Activated B cell treated with CpG ODN at 0.5 μM for 24 hours (primary cell): ENCODE measurements at regions not wholly inside any gene's neighbourhood (a gene's known extent, or its start where the extent isn't known, plus 50 kb on each side); places are given as distances from the start of the nearest gene placed in this dataset.

ENCODE experiments used
- ATAC-seq: fragments of 200-7000 bp; cut with Tn5 transposase; one replicate; pipeline ENCODE4 v1.10.0; 2021; ENCODE audit warnings: low read depth, mild to moderate bottlenecking, moderate library complexity
- CTCF ChIA-PET: fragments of 350-600 bp; sonication (Branson Sonifier 250); formaldehyde crosslinking; loops from one replicate; lab custom pipeline; 2021; ENCODE audit warnings: antibody characterized with exemption; lab: Charles Lee
- POLR2A ChIA-PET: fragments of 350-600 bp; sonication (Branson Sonifier 250); formaldehyde crosslinking; loops from one replicate; lab custom pipeline; 2021; ENCODE audit warnings: antibody characterized with exemption; lab: Charles Lee
- DNase-seq: peaks from one replicate; pipeline ENCODE4 v3.0.0; 2022
- H3K27ac Mint-ChIP-seq: one replicate; pipeline ENCODE4 v1.8.0; 2020; ENCODE audit warnings: mixed read lengths
- H3K27me3 Mint-ChIP-seq: one replicate; pipeline ENCODE4 v1.8.0; 2021; ENCODE audit warnings: mixed read lengths
- H3K36me3 Mint-ChIP-seq: one replicate; pipeline ENCODE4 v1.8.0; 2021; ENCODE audit warnings: low read depth, mixed read lengths
- H3K4me1 Mint-ChIP-seq: one replicate; pipeline ENCODE4 v1.8.0; 2021; ENCODE audit warnings: mixed read lengths
- H3K4me3 Mint-ChIP-seq: one replicate; pipeline ENCODE4 v1.8.0; 2020; ENCODE audit warnings: mild to moderate bottlenecking, mixed read lengths
- H3K9me3 Mint-ChIP-seq: one replicate; pipeline ENCODE4 v1.8.0; 2020; ENCODE audit warnings: mixed read lengths
- intact Hi-C: fragments of 100-400 bp; cut with micrococcal nuclease; formaldehyde crosslinking; loops from one replicate; pipeline ENCODE4 v1.15.1; 2024
- TF ChIP-seq, protein P1 (sequence below): fragments of 200-600 bp; IDR thresholded peaks from one replicate; pipeline ENCODE4 v1.8.0; 2022; ENCODE audit warnings: antibody characterized with exemption, mild to moderate bottlenecking

DNA sequence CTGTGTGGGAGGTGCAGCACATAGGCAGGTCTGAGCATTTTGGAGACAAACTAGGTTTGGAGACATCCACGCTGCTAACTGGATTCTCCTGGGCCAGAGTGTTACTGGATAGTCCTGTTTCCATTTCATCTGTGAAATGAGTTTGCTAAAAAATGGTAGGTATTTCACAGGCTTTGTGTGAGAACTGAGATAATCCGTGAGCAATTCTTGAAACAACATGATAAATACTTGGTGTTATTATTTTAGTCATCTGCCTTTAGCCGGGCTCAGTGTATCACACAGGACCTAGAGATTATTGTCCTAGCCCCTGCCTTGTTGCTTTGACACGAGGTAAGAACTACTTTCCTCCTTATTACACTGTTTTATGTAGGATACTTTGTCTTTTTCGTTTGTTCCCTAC lies 63.0 kb downstream of the PRR18 start:
- ChIA-PET CTCF (no interaction called here), POLR2A (no interaction called here)
- TF ChIP-seq, protein P1, sequence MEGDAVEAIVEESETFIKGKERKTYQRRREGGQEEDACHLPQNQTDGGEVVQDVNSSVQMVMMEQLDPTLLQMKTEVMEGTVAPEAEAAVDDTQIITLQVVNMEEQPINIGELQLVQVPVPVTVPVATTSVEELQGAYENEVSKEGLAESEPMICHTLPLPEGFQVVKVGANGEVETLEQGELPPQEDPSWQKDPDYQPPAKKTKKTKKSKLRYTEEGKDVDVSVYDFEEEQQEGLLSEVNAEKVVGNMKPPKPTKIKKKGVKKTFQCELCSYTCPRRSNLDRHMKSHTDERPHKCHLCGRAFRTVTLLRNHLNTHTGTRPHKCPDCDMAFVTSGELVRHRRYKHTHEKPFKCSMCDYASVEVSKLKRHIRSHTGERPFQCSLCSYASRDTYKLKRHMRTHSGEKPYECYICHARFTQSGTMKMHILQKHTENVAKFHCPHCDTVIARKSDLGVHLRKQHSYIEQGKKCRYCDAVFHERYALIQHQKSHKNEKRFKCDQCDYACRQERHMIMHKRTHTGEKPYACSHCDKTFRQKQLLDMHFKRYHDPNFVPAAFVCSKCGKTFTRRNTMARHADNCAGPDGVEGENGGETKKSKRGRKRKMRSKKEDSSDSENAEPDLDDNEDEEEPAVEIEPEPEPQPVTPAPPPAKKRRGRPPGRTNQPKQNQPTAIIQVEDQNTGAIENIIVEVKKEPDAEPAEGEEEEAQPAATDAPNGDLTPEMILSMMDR = no peak
- intact Hi-C loops = no loop called here
- DNase-seq = no peak
- no peak for ATAC-seq
- Mint-ChIP-seq H3K9me3 (no peaks in the 10 kb centered on the region), H3K36me3 (no peaks in the 10 kb centered on the region), H3K27me3 (peaks cover 4% of the 10 kb centered on the region), H3K4me1 (peaks cover 15% of the 10 kb centered on the region), H3K4me3 (no peak overlapping the region), H3K27ac (no peak overlapping the region)

DNA sequence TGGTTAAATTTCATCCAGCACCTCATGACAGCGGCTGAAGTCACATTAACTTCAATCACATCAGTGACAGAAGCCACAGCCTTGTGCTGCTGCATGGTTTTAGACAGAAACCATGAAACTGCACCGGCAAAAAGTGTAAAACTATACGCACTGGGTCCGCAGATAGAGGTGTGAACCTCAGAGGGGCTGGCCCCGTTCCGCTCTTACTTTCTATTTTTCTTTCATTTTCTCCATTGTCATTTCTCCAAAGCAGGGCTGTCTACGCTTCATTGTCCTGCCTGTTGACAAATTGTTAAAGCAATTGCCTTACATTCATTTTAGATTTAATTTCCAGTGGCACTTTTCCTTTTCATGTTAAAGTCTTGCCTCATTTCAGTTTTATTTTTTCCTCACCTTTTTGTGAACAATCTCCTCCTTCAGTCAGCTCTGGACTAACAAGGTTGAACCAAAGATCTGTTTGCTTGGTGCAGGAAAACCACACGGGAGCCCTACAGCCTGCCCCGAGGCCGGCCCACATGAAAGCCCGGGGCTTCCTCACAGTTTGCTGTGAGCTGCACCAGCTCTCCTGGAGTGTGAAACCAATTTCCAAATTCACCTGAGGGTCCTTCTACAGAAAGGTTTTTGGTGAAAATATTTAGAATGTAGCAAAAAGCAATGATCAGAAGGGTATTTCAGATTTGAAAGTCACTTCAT lies 63.7 kb downstream of the PRR18 start:
- Mint-ChIP-seq H3K9me3 (no peaks in the 10 kb centered on the region), H3K4me3 (peak overlapping the region; percentile 66), H3K36me3 (no peaks in the 10 kb centered on the region), H3K27me3 (peaks cover 4% of the 10 kb centered on the region), H3K27ac (peak overlapping the region; percentile 9), H3K4me1 (peaks cover 15% of the 10 kb centered on the region)
- TF ChIP-seq, protein P1 = no peak
- intact Hi-C loops = no loop called here
- ChIA-PET POLR2A (no interaction called here), CTCF (no interaction called here)
- DNase-seq (no peak), ATAC-seq (no peak)

DNA sequence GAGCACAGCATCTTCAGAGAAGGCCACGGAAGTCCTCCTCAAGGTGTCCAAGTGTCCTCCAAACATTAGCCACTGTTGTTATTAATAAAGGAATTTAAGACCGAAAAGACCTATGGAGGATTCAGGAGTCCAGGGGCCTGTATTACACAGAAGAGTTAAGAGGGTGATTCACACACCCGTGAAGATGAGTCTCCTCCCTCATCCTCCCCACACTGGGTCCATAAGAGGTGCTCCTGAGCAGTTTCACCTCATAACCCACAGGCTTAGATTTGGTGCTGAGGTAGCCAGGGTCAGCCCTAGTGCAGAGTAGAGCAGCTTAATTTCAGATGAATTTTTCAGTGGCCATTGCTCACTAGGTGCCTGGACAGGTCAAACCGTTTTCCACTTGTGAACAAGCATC lies 65.3 kb downstream of the PRR18 start:
- no peak overlapping the region for H3K4me3 Mint-ChIP-seq
- H3K27me3 Mint-ChIP-seq = peaks cover 7% of the 10 kb centered on the region
- ChIA-PET POLR2A (no interaction called here), CTCF (no interaction called here)
- H3K27ac Mint-ChIP-seq = no peak overlapping the region
- intact Hi-C loops = no loop called here
- no peak for DNase-seq
- H3K4me1 Mint-ChIP-seq = peaks cover 15% of the 10 kb centered on the region
- TF ChIP-seq, protein P1 = no peak
- no peaks in the 10 kb centered on the region for H3K9me3 Mint-ChIP-seq
- no peaks in the 10 kb centered on the region for H3K36me3 Mint-ChIP-seq
- no peak for ATAC-seq

DNA sequence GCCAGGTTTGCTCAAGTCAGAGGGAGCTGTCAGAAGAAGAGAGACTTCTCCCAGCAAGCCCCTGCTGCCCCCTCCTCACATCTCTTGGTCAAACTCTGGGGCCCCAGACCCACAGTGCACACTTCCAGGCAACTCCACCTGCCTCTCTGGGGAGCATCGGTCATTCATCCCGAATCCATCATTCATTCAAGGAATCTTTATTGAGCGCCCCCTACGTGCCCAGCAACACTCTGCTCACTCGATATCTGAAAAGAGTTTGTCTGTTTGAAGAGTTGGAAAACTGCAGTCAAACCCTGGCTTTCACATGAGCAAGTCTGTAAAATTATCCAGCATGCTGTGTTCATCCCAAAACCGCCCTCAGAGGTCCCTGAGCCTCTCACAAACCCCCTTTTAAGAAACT lies 66.2 kb downstream of the PRR18 start:
- peaks cover 15% of the 10 kb centered on the region for H3K4me1 Mint-ChIP-seq
- TF ChIP-seq, protein P1 = no peak
- CTCF ChIA-PET = no interaction called here
- no peak overlapping the region for H3K4me3 Mint-ChIP-seq
- no peaks in the 10 kb centered on the region for H3K9me3 Mint-ChIP-seq
- H3K27me3 Mint-ChIP-seq = peaks cover 10% of the 10 kb centered on the region
- POLR2A ChIA-PET = no interaction called here
- DNase-seq (no peak), ATAC-seq (no peak)
- intact Hi-C loops = no loop called here
- no peaks in the 10 kb centered on the region for H3K36me3 Mint-ChIP-seq
- H3K27ac Mint-ChIP-seq = no peak overlapping the region

DNA sequence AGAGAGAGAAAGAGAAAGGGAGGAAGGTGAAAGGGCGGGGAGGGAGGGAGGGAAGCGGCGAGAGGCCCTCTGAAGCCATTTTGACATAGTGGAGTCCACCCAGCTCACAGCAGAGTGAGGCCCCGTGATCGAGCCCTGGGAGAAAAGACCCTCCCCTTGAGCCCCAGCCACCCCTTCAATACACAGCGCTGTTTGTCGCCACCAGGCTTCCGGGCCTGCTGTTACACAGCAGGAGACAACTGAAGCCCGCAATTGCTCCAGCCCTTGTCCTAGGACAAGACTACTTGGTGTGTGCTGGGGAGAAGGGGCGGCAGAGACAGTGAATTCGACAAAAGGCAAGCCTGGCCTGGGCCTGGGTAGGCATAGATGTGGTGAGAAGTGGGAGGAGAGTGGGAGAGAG lies 67.3 kb downstream of the PRR18 start:
- no peak overlapping the region for H3K27ac Mint-ChIP-seq
- no peaks in the 10 kb centered on the region for H3K36me3 Mint-ChIP-seq
- H3K27me3 Mint-ChIP-seq = peaks cover 15% of the 10 kb centered on the region
- H3K4me3 Mint-ChIP-seq = no peak overlapping the region
- no peak for ATAC-seq
- DNase-seq = no peak
- peaks cover 15% of the 10 kb centered on the region for H3K4me1 Mint-ChIP-seq
- intact Hi-C loops = no loop called here
- CTCF ChIA-PET = no interaction called here
- TF ChIP-seq, protein P1 = no peak
- H3K9me3 Mint-ChIP-seq = no peaks in the 10 kb centered on the region
- POLR2A ChIA-PET = no interaction called here
